Limb (tissue), 2 donors: ENCODE measurements at regions not wholly inside any gene's neighbourhood (a gene's known extent, or its start where the extent isn't known, plus 50 kb on each side); places are given as distances from the start of the nearest gene placed in this dataset.
"Not testable (repeated sequence)": the region's sequence is repeated elsewhere in the genome, so short reads cannot be mapped to it uniquely, and the experiment has no call there.

ENCODE experiments used
- DNase-seq, 2 donors: peaks; one replicate each; pipeline ENCODE4 v3.0.0-alpha.2; 2016; ENCODE audit errors: extremely low spot score in 2 of 2

- no peak for DNase-seq
Observed at GRCh38 chr21:21997390-21998333, 999.5 kb downstream of the NCAM2 start.

DNA sequence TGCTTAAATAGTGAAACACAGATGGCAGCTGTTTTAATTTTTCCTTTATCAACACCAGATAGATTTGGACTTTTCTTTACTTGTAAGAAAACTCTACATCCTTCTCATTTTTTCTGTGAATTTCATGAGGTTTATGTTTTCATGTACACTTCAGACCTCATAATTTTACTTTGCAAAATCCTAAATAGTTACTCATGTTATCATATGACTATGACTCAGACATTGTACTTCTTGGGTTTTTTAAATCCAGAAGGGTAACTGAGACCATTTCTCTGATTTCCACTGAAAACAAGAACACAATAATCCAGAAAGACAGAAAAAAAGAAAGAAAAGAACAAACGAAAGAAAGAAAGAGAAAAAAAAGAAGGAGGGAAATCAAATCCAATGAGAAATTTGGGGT, 1021.6 kb downstream of the NCAM2 start:
- DNase-seq = no peak

- no peak for DNase-seq
Observed at GRCh38 chr21:22020221-22020620, 1022.0 kb downstream of the NCAM2 start.

DNA sequence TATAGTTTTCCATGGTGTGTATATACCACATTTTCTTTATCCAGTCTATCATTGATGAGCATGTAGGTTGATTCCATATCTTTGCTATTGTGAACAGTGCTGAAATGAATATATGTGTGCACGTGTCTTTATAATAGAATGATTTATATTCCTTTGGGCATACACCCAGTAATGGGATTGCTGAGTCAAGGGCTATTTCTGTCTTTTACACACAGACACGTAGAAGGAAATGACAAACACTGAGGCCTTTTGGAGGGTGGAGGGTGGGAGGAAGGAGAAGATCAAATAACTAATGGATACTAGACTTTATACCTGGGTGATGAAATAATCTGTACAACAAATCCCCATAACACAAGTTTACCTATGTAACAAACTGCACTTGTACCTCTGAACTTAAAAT, 1025.7 kb downstream of the NCAM2 start:
- DNase-seq = not testable (repeated sequence)

GRCh38 chr21:22044431-22044830, 1046.2 kb downstream of the NCAM2 start:
- DNase-seq = no peak

DNA sequence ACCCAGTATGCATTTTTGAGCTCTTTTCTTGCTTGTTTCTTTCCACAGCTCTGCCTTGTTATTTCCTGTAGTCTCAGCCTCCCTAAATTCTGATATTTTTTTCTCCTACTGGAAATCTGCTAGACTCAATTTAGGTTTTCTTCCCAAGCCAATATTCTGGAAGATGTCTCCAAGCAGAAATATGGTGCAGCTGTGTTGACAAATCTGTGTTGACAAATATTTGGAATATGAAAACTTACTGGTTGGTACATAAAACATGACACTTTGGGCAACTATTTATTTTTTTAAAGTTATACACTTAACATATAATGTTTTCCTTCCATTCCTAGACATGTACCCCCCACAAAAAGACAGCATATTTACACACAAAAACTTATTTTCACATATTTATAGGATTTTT, 1048.4 kb downstream of the NCAM2 start:
- no peak for DNase-seq

- no peak for DNase-seq
Observed at GRCh38 chr21:22056904-22057303, 1058.7 kb downstream of the NCAM2 start.

DNA sequence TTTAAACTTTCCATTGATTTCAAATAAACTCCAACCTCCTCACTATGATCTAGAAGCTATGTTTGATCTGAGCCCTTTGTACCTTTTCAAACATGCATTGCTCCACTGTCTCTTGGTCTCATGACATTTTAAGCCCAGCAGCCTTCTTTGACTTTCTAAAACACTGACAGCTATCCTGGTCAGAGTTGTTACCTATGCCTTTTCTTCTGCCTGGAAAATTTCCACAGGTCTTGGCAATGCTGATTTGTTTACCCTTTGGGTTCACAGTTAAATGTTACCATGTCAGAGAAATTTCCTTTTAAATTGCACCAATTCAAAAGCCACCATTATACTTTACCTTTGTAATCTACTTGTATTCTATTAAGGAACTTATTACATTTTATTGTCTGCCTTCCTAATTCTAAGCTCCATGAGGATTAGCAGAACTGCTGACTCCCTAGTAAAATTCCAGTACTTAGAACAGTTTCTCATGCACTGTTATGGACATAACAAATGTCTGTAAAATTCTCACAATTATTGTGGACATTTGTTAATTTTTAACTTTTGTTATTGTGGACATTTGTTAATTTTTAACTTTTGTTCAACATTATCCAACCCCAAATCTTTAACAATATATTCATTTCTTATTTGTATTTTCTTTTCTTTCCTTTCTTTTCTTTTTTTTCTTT, 1064.4 kb downstream of the NCAM2 start:
- DNase-seq = no peak

DNA sequence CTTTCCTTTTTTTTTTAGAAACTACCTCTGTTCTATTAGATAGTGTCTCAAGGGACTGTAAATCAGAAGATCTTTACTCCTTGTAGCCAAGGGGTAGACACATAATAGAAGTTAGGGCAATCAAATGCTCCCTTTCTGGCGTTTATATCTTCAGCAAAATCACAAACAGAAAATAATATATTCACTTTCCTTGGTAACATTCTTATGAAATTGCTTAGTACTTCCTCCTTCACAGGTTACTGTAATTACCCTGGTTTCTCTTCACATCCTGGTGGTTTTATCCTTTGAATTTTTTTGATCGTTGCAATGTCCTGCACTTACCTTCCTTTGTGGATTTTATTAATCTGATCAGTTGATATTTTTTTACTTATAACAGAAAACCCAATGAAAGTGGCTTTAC, 1064.9 kb downstream of the NCAM2 start:
- no peak for DNase-seq

DNA sequence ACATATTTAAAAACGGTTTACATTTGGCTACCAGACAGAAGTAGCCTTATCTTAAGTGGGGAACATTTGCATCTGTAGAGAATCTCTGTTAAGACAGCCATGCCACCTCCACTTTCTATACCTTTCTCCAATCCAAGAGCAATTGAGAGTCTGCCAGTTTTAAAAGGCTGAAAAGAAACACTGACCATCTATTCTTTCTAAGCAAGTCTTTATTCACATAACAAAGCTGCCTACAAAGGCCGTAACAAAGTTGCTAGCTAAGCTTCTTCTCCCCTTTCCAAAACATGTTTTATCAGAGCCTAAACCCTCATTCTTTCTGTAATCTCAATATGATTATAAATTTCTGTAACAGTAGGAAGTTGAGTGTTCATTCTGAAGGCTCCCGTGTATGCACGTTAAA, 1078.3 kb downstream of the NCAM2 start:
- DNase-seq = no peak

DNA sequence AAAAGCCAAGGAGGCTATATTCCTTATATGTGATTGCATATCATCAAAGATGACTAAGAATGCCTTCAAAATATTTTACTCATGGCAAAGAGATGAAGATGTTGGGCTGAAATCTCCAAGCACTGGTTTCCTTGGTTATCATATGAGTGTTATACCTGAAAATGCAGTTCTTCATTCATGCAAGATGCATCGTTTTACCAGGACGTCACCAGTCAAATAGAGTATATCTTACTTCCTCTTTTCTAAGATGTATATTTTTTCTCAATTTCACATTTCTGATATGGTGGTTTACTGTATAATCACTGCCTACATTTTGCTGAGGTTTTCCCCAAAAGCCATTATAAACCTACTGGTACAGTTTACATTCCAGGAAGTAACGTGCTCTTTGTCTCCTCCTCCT, 1085.7 kb downstream of the NCAM2 start:
- DNase-seq = no peak

GRCh38 chr21:22096314-22096713, 1098.1 kb downstream of the NCAM2 start:
- no peak for DNase-seq

- DNase-seq = no peak
Observed at GRCh38 chr21:22106720-22107410, 1108.7 kb downstream of the NCAM2 start.

DNA sequence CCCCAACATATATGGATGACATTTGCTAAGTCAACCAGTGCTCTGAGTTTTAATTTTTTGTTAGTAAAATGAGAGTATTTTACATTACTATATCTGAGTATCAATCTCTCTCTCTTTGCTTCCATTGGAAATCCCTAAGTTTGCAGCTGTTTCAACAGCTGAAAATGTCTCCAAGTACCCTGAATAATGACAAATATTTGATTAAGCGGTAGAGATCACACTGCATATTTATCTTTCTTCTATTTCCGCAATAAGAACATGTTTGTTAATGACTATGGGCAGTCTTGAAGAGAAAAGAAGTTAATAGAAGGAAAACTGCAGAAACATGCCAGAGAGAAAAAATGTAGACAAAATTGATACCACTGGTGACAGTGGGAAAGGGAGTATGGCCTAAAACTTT, 1117.5 kb downstream of the NCAM2 start:
- no peak for DNase-seq

- no peak for DNase-seq
Observed at GRCh38 chr21:22120616-22121266, 1122.5 kb downstream of the NCAM2 start.

DNA sequence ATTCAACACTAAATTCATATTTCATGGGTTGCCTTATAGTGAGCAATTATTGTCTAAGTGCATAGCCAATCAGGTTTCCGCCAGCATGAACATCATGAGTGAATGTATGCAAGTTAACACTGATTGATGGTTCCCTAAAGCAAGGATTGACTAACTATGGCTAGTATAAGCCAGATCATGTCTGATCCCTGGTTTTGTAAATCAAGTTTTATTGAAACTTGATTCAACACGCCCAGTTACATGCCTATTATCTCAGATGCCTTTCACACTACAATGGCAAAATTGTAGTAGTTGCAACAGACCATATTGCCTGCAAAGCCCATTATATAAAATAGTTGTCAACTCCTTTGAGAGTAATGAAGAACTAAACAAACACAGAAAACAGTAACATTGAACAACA, 1127.4 kb downstream of the NCAM2 start:
- DNase-seq = no peak

GRCh38 chr21:22128671-22129070, 1130.5 kb downstream of the NCAM2 start:
- no peak for DNase-seq

DNA sequence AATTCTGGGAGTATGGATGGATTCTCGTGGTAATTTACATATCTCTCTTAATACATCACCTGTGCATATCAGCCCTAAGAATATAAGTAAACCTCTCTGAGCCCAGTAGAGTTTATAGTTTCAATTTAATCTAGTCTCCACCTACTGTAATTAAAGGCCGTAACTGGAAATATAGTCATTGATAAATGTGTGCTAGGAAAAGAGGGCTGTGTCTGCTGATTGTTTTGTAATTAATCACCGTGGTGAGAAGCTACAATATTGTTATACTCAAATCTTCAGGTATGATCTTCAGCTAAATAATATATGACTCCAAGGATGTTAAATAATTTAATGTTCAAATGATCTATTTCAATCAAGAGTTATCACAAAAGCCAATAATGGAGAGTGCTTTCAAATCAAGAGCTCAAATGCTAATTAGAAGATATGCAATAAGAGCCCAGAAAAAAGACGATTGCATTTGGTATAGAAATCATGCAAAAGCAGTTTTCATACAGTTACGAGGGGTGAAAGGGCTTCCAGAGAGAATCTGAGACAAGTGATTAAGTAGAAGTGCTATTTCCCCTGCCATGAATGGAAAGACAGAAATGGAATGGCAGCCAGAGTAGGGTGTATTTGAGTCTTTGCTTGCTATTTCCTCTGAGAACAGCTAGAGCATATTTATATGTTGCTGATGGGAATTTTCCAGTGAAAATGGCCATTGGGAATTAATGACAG, 1134.3 kb downstream of the NCAM2 start:
- DNase-seq = no peak

DNA sequence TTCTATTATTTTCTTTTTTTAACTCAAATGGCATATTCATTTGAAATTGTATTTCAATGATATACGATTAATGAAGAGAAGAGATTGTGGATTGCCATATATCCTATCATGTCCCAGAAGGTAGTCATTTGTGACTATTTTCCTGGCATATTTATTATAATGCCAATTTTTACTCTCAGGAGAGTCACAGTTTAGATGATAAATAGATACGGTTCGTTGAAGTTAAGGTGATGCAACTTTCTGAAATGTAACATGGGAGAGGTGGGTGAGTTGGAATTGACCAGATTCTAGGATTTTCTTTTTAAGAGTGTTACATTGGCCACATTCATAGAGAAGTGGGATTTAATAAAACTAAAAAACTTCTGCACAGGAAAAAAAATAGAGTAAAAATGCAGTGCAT, 1138.5 kb downstream of the NCAM2 start:
- no peak for DNase-seq

DNA sequence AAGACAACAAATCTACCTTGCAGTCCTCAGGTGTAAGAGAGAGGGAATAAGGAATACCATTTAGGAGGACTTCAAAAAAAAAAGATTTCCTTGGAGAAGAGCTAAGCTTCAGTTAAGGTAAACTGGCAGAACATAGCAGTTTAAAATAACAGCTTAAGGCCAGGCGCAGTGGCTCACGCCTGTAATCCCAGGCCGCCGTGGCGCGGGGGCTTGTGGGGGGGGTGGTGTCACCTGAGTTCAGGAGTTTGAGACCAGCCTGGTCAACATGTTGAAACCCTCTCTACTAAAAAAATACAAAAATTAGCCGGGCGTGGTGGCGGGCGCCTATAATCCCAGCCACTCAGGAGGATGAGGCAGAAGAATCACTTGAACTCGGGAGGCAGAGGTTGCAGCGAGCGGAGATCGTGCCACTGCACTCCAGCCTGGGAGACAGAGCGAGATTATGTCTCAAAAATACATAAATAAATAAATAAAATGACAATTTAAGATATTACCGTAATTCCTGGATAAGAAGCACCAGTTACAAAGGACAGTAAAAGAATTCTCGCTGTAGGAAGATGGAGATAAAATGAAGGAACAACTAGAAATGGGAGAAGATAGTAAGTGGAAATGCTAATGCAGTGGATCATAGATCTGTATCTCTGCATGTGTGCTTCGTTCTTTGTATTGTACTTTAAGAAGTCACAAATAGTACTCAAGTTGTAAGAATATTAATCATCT, 1140.2 kb downstream of the NCAM2 start:
- DNase-seq = no peak
